Stimulated activated CD4-positive, alpha-beta T cell treated with anti-CD3 and anti-CD28 coated beads, Interleukin-4, amount 100 ng/mL, for 1 hour (primary cell): ENCODE measurements at regions not wholly inside any gene's neighbourhood (a gene's known extent, or its start where the extent isn't known, plus 50 kb on each side); places are given as distances from the start of the nearest gene placed in this dataset.

Experiments used
- DNase-seq: peaks from one replicate; pipeline ENCODE4 v3.0.0-alpha.2; 2020

GRCh38 chr2:240210198-240210965, 69.9 kb upstream of the OTOS start:
- DNase-seq = no peak

GRCh38 chr2:240211096-240211495, 70.6 kb upstream of the OTOS start:
- DNase-seq = no peak

- DNase-seq = no peak
Measured at GRCh38 chr2:240211598-240212424, 71.4 kb upstream of the OTOS start.

GRCh38 chr2:240212425-240213225, 72.2 kb upstream of the OTOS start:
- no peak for DNase-seq

GRCh38 chr2:240213226-240213475, 72.7 kb upstream of the OTOS start:
- no peak for DNase-seq

- no peak for DNase-seq
Measured at GRCh38 chr2:240213476-240214421, 73.3 kb upstream of the OTOS start.

- DNase-seq = no peak
Measured at GRCh38 chr2:240214790-240215675, 74.6 kb upstream of the OTOS start.

- no peak for DNase-seq
Measured at GRCh38 chr2:240215676-240216051, 75.2 kb upstream of the OTOS start.

- no peak for DNase-seq
Measured at GRCh38 chr2:240216167-240216566, 75.7 kb upstream of the OTOS start.

GRCh38 chr2:240217431-240218301, 77.2 kb upstream of the OTOS start:
- DNase-seq = no peak

- no peak for DNase-seq
Measured at GRCh38 chr2:240219208-240219890, 78.9 kb upstream of the OTOS start.

- DNase-seq = no peak
Measured at GRCh38 chr2:240220371-240220770, 79.9 kb upstream of the OTOS start.

GRCh38 chr2:240223631-240224030, 83.2 kb upstream of the OTOS start:
- no peak for DNase-seq

- DNase-seq = no peak
Measured at GRCh38 chr2:240224676-240225075, 84.2 kb upstream of the OTOS start.

GRCh38 chr2:240225131-240225530, 84.7 kb upstream of the OTOS start:
- DNase-seq = no peak

GRCh38 chr2:240225660-240226475, 85.4 kb upstream of the OTOS start:
- DNase-seq = no peak

GRCh38 chr2:240226672-240227537, 86.4 kb upstream of the OTOS start:
- DNase-seq = no peak
